ENCODE measurements at regions not wholly inside any gene's neighbourhood (a gene's known extent, or its start where the extent isn't known, plus 50 kb on each side); places are given as distances from the start of the nearest gene placed in this dataset.

- H3K79me2 ChIP-seq (ENCODE audit: control insufficient read depth in 1 of 2, insufficient read depth in 2 of 2, low read length in 2 of 2): no peaks in the 10 kb centered on the region
- H2BK20ac ChIP-seq (ENCODE audit: low read length): no peak overlapping the region
- ChIA-PET CTCF (ENCODE audit: partially characterized antibody) (interaction anchor here (0.9 kb wide), 1 partner anchor 109 kb away, joined by 3 read pairs; no protein-coding TSS in a partner anchor), POLR2A (ENCODE audit: partially characterized antibody) (no interaction called here)
- H3K4ac ChIP-seq (replicated peaks; ENCODE audit: insufficient read length, low read depth, low read length): no peak overlapping the region
- no peak overlapping the region for H3K14ac ChIP-seq (ENCODE audit: insufficient read length)
- no peak overlapping the region for H3K4me3 ChIP-seq (ENCODE audit: extremely low read depth in 1 of 4, insufficient read depth in 2 of 4, low read depth in 3 of 4, low read length in 4 of 4)
- H4K8ac ChIP-seq (ENCODE audit: extremely low read depth, insufficient read depth, low read length): no peak overlapping the region
- FAIRE-seq: no peak
- H2BK5ac ChIP-seq (ENCODE audit: low read depth, low read length): no peak overlapping the region
- H4K20me1 ChIP-seq (replicated peaks in 1 of 2; ENCODE audit: control insufficient read depth in 1 of 2, insufficient read depth in 2 of 2, low read length in 2 of 2): no peaks in the 10 kb centered on the region
- no peak overlapping the region for H2AFZ ChIP-seq (ENCODE audit: low read length)
- H3K23me2 ChIP-seq (ENCODE audit: low read depth, low read length): no peaks in the 10 kb centered on the region
- no peak overlapping the region for H2AK5ac ChIP-seq (ENCODE audit: low read depth, low read length)
- no peak overlapping the region for H3K23ac ChIP-seq (ENCODE audit: insufficient read length)
- H2BK12ac ChIP-seq (ENCODE audit: low read depth, low read length): no peak overlapping the region
- H3K36me3 ChIP-seq (ENCODE audit: control insufficient read depth in 2 of 4, insufficient read depth in 4 of 4, low read length in 3 of 4): no peaks in the 10 kb centered on the region
- no peaks in the 10 kb centered on the region for H3K9me3 ChIP-seq (ENCODE audit: insufficient read depth in 2 of 2, low read depth in 1 of 2, low read length in 1 of 2)
- H3K4me2 ChIP-seq (ENCODE audit: insufficient read depth in 1 of 2, low read depth in 2 of 2, low read length in 2 of 2): no peak overlapping the region
- no peak for DNase-seq (ENCODE audit: low read depth in 1 of 2, low spot score in 2 of 2)
- H3K27me3 ChIP-seq (replicated peaks in 1 of 4; ENCODE audit: control insufficient read depth in 3 of 4, extremely low read depth in 1 of 4, insufficient read depth in 3 of 4, low read length in 3 of 4): peaks cover 0 to 3% (median 0%) of the 10 kb centered on the region in 4 experiments; a peak in 1 of 7 replicates
- H4K91ac ChIP-seq (replicated peaks; ENCODE audit: insufficient read length, low read length): no peak overlapping the region
- H3K18ac ChIP-seq (ENCODE audit: extremely low read depth, low read length): no peak overlapping the region
- TF ChIP-seq E2F6 (IDR thresholded peaks at IDR 0.05): no peak
- TF ChIP-seq BCL11A (IDR thresholded peaks at IDR 0.05; ENCODE audit: low read depth in 2 of 2, low read length in 2 of 2): no peak
- no peak for TF ChIP-seq NRF1 (IDR thresholded peaks at IDR 0.05; ENCODE audit: low read depth, low read length)
- TF ChIP-seq RXRA (IDR thresholded peaks at IDR 0.05; ENCODE audit: insufficient read depth, low read depth, low read length): no peak
- TF ChIP-seq POLR2A (IDR thresholded peaks at IDR 0.05; ENCODE audit: control extremely low read depth in 1 of 2, low read depth in 2 of 2, low read length in 2 of 2): no peak
- no peak overlapping the region for H3K56ac ChIP-seq (replicated peaks; ENCODE audit: insufficient read length, low read depth, low read length)
- H4K5ac ChIP-seq (ENCODE audit: insufficient read length, low read depth, low read length): no peak overlapping the region
- H3K27ac ChIP-seq (ENCODE audit: low read depth, low read length): no peak overlapping the region
- no peak overlapping the region for H2BK15ac ChIP-seq (ENCODE audit: low read length)
- H3K4me1 ChIP-seq (replicated peaks in 1 of 4; ENCODE audit: control insufficient read depth in 3 of 4, insufficient read depth in 4 of 4, low read length in 3 of 4): peaks cover 0 to 5% (median 2%) of the 10 kb centered on the region in 4 experiments; a peak in 2 of 7 replicates
- no peak overlapping the region for H3K9ac ChIP-seq (replicated peaks in 1 of 4; ENCODE audit: extremely low read depth in 1 of 4, low read depth in 3 of 4, low read length in 3 of 4)
- no peak overlapping the region for H2BK120ac ChIP-seq (replicated peaks; ENCODE audit: low read depth, low read length)
- no peaks in the 10 kb centered on the region for H3K79me1 ChIP-seq (ENCODE audit: low read depth, low read length)
- WGBS, 2 experiments (ENCODE audit: extremely low coverage in 1 of 2, insufficient coverage in 1 of 2, insufficient read length in 1 of 2, insufficient replicate concordance in 2 of 2, low coverage in 1 of 2, low lambda C conversion rate in 2 of 2, missing lambda C conversion rate in 1 of 2): 83% methylated on average over 2 of the region's 2 CpGs; no CpG with 5 or more reads in 1 of the 2 experiments
Measured at GRCh38 chr6:91438570-91438969, 851.7 kb upstream of the MAP3K7 start.

Measured in H1 (cell line).